Thyroid gland (tissue), 4 donors: ENCODE measurements at regions not wholly inside any gene's neighbourhood (a gene's known extent, or its start where the extent isn't known, plus 50 kb on each side); places are given as distances from the start of the nearest gene placed in this dataset.

Experiments
- POLR2A ChIP-seq, 2 donors: fragments of 450-650 bp; IDR thresholded peaks; one replicate each; pipeline ENCODE4 v1.6.1; 2017; ENCODE audit warnings: antibody characterized with exemption in 2 of 2, mild to moderate bottlenecking in 2 of 2, moderate library complexity in 1 of 2
- TF ChIP-seq, protein P1 (sequence below), 6 experiments: fragments of 200-600 bp in 3 of 6; fragments of 450-650 bp in 3 of 6; sonication (generic) in 3 of 6; IDR thresholded peaks; one replicate each; pipeline ENCODE4 v1.5.1; 2016 to 2019; ENCODE audit warnings: antibody characterized with exemption in 6 of 6, mild to moderate bottlenecking in 2 of 6, inconsistent platforms in 1 of 6, moderate library complexity in 1 of 6

DNA sequence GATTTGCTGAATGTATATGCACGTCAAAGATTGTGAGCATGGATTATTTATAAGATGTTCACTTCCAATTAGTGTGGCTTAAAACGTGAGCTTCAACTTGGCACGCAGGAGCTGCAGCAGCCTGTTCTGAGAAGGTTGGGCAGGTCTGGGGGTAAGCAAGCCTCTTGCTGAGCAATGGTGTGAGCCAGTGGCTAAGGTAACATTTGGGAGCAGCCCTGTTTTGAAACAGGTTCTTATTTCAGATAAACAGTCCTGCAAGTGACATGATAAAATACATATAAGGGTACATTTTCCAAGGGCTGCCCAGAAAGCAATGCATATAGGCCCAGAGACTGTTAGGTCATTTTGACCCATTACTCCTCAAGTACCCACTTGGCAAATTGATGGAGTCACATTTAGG, 415.3 kb downstream of the ZNF521 start:
- TF ChIP-seq, protein P1, sequence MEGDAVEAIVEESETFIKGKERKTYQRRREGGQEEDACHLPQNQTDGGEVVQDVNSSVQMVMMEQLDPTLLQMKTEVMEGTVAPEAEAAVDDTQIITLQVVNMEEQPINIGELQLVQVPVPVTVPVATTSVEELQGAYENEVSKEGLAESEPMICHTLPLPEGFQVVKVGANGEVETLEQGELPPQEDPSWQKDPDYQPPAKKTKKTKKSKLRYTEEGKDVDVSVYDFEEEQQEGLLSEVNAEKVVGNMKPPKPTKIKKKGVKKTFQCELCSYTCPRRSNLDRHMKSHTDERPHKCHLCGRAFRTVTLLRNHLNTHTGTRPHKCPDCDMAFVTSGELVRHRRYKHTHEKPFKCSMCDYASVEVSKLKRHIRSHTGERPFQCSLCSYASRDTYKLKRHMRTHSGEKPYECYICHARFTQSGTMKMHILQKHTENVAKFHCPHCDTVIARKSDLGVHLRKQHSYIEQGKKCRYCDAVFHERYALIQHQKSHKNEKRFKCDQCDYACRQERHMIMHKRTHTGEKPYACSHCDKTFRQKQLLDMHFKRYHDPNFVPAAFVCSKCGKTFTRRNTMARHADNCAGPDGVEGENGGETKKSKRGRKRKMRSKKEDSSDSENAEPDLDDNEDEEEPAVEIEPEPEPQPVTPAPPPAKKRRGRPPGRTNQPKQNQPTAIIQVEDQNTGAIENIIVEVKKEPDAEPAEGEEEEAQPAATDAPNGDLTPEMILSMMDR (IDR thresholded peaks at IDR 0.05), result no peak
- TF ChIP-seq POLR2A (IDR thresholded peaks at IDR 0.05), result no peak
